Trophoblast cell (in vitro differentiated cells and primary cell): ENCODE measurements at regions not wholly inside any gene's neighbourhood (a gene's known extent, or its start where the extent isn't known, plus 50 kb on each side); places are given as distances from the start of the nearest gene placed in this dataset.
"Not testable (repeated sequence)": the region's sequence is repeated elsewhere in the genome, so short reads cannot be mapped to it uniquely, and the experiment has no call there.

Experiments
- DNase-seq, 2 donors: peaks; one replicate each; pipeline ENCODE4 v3.0.0-alpha.2; 2016
- H2AFZ ChIP-seq: 2 replicates; pipeline ENCODE4 v1.6.1; 2013; ENCODE audit warnings: low read length, moderate library complexity, mild to moderate bottlenecking; ENCODE audit not compliant: insufficient read depth, poor library complexity
- H2AK5ac ChIP-seq: 2 replicates; pipeline ENCODE4 v1.6.1; 2013; ENCODE audit warnings: mild to moderate bottlenecking, low read length
- H2BK120ac ChIP-seq: 2 replicates; pipeline ENCODE4 v1.6.1; 2013; ENCODE audit warnings: low read length, mild to moderate bottlenecking, moderate library complexity; ENCODE audit not compliant: insufficient read depth, poor library complexity
- H2BK12ac ChIP-seq: 2 replicates; pipeline ENCODE4 v1.6.1; 2013; ENCODE audit warnings: mild to moderate bottlenecking, low read length, moderate library complexity
- H2BK5ac ChIP-seq: 2 replicates; pipeline ENCODE4 v1.6.1; 2013; ENCODE audit warnings: low read length, low read depth, moderate library complexity, mild to moderate bottlenecking; ENCODE audit not compliant: poor library complexity
- H3K14ac ChIP-seq: 2 replicates; pipeline ENCODE4 v1.6.1; 2013; ENCODE audit warnings: mild to moderate bottlenecking, low read length
- H3K18ac ChIP-seq: 2 replicates; pipeline ENCODE4 v1.6.1; 2013; ENCODE audit warnings: mild to moderate bottlenecking, low read length
- H3K23ac ChIP-seq: 2 replicates; pipeline ENCODE4 v1.6.1; 2013; ENCODE audit warnings: low read length
- H3K27ac ChIP-seq: 2 replicates; pipeline ENCODE4 v1.5.1; 2013; ENCODE audit warnings: low read depth, mild to moderate bottlenecking, inconsistent platforms, low read length, moderate library complexity
- H3K27me3 ChIP-seq: 2 replicates; pipeline ENCODE4 v1.6.1; 2013; ENCODE audit warnings: inconsistent platforms, mild to moderate bottlenecking, low read length, moderate library complexity; ENCODE audit not compliant: insufficient read depth
- H3K36me3 ChIP-seq, 2 experiments: 1 replicate in 1 of 2; 2 replicates in 1 of 2; pipeline ENCODE4 v1.6.1; 2013; ENCODE audit warnings: low read length in 2 of 2, mild to moderate bottlenecking in 2 of 2, moderate library complexity in 1 of 2; ENCODE audit not compliant: insufficient read depth in 2 of 2, control insufficient read depth in 1 of 2
- H3K4ac ChIP-seq: 2 replicates; pipeline ENCODE4 v1.6.1; 2013; ENCODE audit warnings: low read depth, mild to moderate bottlenecking, low read length, moderate library complexity
- H3K4me1 ChIP-seq, 2 experiments: 1 replicate in 1 of 2; 2 replicates in 1 of 2; pipeline ENCODE4 v1.6.1; 2013; ENCODE audit warnings: low read length in 2 of 2, mild to moderate bottlenecking in 2 of 2, moderate library complexity in 1 of 2; ENCODE audit not compliant: insufficient read depth in 2 of 2, control insufficient read depth in 1 of 2
- H3K4me2 ChIP-seq: 2 replicates; pipeline ENCODE4 v1.6.1; 2013; ENCODE audit warnings: inconsistent platforms, mild to moderate bottlenecking, low read length, moderate library complexity
- H3K4me3 ChIP-seq: 2 replicates; pipeline ENCODE4 v1.5.1; 2013; ENCODE audit warnings: mild to moderate bottlenecking, low read depth, low read length, inconsistent platforms
- H3K79me1 ChIP-seq: one replicate; pipeline ENCODE4 v1.6.1; 2013; ENCODE audit warnings: low read length
- H3K79me2 ChIP-seq: 2 replicates; pipeline ENCODE4 v1.6.1; 2013; ENCODE audit warnings: low read length, mild to moderate bottlenecking; ENCODE audit not compliant: control insufficient read depth, insufficient read depth, poor library complexity
- H3K9ac ChIP-seq: 2 replicates; pipeline ENCODE4 v1.6.1; 2013; ENCODE audit warnings: mild to moderate bottlenecking, low read length
- H3K9me3 ChIP-seq: 2 replicates; pipeline ENCODE4 v1.6.1; 2013; ENCODE audit warnings: low read depth, mild to moderate bottlenecking, control low read depth, inconsistent platforms, low read length; ENCODE audit not compliant: insufficient read depth
- H4K12ac ChIP-seq: 2 replicates; pipeline ENCODE4 v1.6.1; 2013; ENCODE audit warnings: low read depth, mild to moderate bottlenecking, low read length, moderate library complexity
- H4K8ac ChIP-seq: 2 replicates; pipeline ENCODE4 v1.6.1; 2013; ENCODE audit warnings: low read depth, mild to moderate bottlenecking, low read length, moderate library complexity
- H4K91ac ChIP-seq: one replicate; pipeline ENCODE4 v1.6.1; 2013; ENCODE audit warnings: low read depth, mild to moderate bottlenecking, low read length, moderate library complexity
- WGBS: extraction: QIAGEN DNeasy Blood & Tissue Kit; methylation state at CpG from one replicate; pipeline ENCODE4 v1.1.7; 2013; ENCODE audit warnings: missing lambda C conversion rate; ENCODE audit not compliant: insufficient read length, insufficient coverage; ENCODE audit errors: extremely low coverage; 5-methylcytosine and 5-hydroxymethylcytosine counted together

DNA sequence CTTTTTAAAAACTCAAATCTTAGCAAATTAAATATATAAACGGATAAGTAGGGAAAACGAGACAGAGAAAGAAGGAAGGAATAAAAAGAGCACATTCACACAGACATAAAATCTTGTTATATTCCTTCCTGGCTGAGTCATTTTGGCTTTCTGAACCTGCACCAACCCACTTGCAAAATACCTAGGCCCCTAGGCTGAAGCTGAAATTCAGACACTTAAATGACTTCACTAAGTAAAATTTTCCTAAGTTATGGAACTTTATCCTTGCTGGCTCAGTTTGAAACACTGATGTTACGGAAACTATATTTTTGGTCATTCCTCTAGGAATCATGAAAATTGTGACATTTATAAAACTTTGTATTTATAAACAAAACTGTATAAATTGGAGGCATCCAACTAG lies 462.8 kb upstream of the NFIA start:
- no peak overlapping the region for H4K8ac ChIP-seq
- no peaks in the 10 kb centered on the region for H3K9me3 ChIP-seq
- no peak overlapping the region for H2AK5ac ChIP-seq
- no peak overlapping the region for H3K27ac ChIP-seq
- H3K9ac ChIP-seq: no peak overlapping the region
- H3K4ac ChIP-seq: no peak overlapping the region
- no CpG with 5 or more reads among the region's 3 CpGs for WGBS
- no peak overlapping the region for H2AFZ ChIP-seq
- no peaks in the 10 kb centered on the region for H3K79me1 ChIP-seq
- H3K4me3 ChIP-seq: no peak overlapping the region
- no peak overlapping the region for H4K91ac ChIP-seq
- H3K23ac ChIP-seq: no peak overlapping the region
- H3K36me3 ChIP-seq: no peaks in the 10 kb centered on the region
- H3K18ac ChIP-seq: no peak overlapping the region
- no peaks in the 10 kb centered on the region for H3K4me1 ChIP-seq
- H2BK12ac ChIP-seq: no peak overlapping the region
- H4K12ac ChIP-seq: no peak overlapping the region
- no peak overlapping the region for H2BK120ac ChIP-seq
- no peak overlapping the region for H3K14ac ChIP-seq
- H3K27me3 ChIP-seq: no peaks in the 10 kb centered on the region
- H3K4me2 ChIP-seq: no peak overlapping the region
- no peak overlapping the region for H2BK5ac ChIP-seq
- H3K79me2 ChIP-seq: no peaks in the 10 kb centered on the region
- no peak for DNase-seq

DNA sequence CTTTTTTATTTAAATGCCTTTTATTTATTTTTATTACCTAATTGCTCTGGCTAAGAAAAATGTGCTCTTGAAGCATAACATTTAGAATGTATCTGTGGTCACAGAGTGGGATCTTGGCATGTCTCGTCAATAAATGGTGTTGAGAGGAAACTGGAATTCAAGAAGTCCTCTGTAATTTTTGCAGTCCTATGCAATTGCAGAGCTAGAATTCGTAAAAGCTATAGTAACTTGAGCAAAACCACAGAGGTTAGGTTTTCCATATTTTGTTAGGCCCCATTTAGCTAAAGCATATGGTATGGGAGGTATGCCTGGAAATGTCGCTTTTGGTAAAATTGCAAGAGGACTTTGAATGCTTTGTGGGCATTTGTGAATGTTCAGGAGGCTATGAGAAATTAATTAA lies 466.7 kb upstream of the NFIA start:
- H3K27me3 ChIP-seq: no peaks in the 10 kb centered on the region
- H2BK5ac ChIP-seq: no peak overlapping the region
- H3K4me2 ChIP-seq: no peak overlapping the region
- H3K27ac ChIP-seq: no peak overlapping the region
- no peak overlapping the region for H2AFZ ChIP-seq
- no peak overlapping the region for H3K23ac ChIP-seq
- no peaks in the 10 kb centered on the region for H3K36me3 ChIP-seq
- no CpG with 5 or more reads among the region's 3 CpGs for WGBS
- no peak overlapping the region for H4K91ac ChIP-seq
- H3K79me2 ChIP-seq: no peaks in the 10 kb centered on the region
- no peak overlapping the region for H4K8ac ChIP-seq
- no peak overlapping the region for H3K14ac ChIP-seq
- H3K18ac ChIP-seq: no peak overlapping the region
- no peaks in the 10 kb centered on the region for H3K9me3 ChIP-seq
- H2AK5ac ChIP-seq: no peak overlapping the region
- no peak for DNase-seq
- H2BK12ac ChIP-seq: no peak overlapping the region
- no peak overlapping the region for H3K9ac ChIP-seq
- no peak overlapping the region for H2BK120ac ChIP-seq
- no peaks in the 10 kb centered on the region for H3K79me1 ChIP-seq
- H4K12ac ChIP-seq: no peak overlapping the region
- H3K4me3 ChIP-seq: no peak overlapping the region
- no peaks in the 10 kb centered on the region for H3K4me1 ChIP-seq
- no peak overlapping the region for H3K4ac ChIP-seq

DNA sequence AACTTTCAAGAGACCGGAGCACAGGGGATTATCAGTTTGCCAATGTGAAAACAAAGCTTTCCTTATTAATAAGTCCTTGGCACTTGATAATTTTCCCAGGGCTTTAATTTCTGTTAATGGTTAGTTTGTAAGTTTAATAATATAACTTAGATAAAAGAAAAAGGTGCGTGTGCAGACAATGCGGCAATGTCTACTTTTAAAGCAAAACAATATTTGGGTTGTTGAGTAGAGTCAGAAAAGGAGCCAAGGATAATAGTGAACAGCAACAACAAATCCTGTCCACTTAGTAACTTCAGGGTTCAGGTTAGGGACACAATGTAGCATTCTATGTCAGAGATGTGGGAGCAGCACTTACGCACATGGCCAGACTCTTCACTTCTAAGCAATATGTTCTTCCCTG lies 469.6 kb upstream of the NFIA start:
- no peak overlapping the region for H2AK5ac ChIP-seq
- no peaks in the 10 kb centered on the region for H3K36me3 ChIP-seq
- H3K27ac ChIP-seq: no peak overlapping the region
- no peaks in the 10 kb centered on the region for H3K79me1 ChIP-seq
- H3K4ac ChIP-seq: no peak overlapping the region
- H3K9me3 ChIP-seq: no peaks in the 10 kb centered on the region
- no peaks in the 10 kb centered on the region for H3K79me2 ChIP-seq
- no peak overlapping the region for H2AFZ ChIP-seq
- H3K14ac ChIP-seq: no peak overlapping the region
- no peak overlapping the region for H4K12ac ChIP-seq
- no peaks in the 10 kb centered on the region for H3K27me3 ChIP-seq
- H3K4me1 ChIP-seq: no peaks in the 10 kb centered on the region
- no peak for DNase-seq
- H4K91ac ChIP-seq: no peak overlapping the region
- H3K18ac ChIP-seq: no peak overlapping the region
- H3K4me2 ChIP-seq: no peak overlapping the region
- no peak overlapping the region for H2BK5ac ChIP-seq
- H3K9ac ChIP-seq: no peak overlapping the region
- no peak overlapping the region for H4K8ac ChIP-seq
- no CpG with 5 or more reads among the region's 4 CpGs for WGBS
- no peak overlapping the region for H3K23ac ChIP-seq
- no peak overlapping the region for H2BK12ac ChIP-seq
- no peak overlapping the region for H3K4me3 ChIP-seq
- no peak overlapping the region for H2BK120ac ChIP-seq

DNA sequence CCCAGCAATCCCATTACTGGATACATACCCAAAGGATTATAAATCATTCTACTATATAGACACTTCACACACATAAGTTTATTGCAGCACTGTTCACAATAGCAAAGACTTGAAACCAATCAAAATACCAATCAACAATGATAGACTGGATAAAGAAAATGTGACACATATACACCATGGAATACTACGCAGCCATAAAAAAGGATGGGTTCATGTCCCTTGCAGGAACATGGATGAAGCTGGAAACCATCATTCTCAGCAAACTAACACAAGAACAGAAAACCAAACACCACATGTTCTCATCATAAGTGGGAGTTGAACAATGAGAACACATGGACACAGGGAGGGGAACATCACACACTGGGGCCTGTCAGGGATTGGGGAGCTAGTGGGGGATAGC lies 475.4 kb upstream of the NFIA start:
- H3K79me1 ChIP-seq, H2AK5ac ChIP-seq, H3K4me1 ChIP-seq, H2BK120ac ChIP-seq, H3K9ac ChIP-seq, H2BK5ac ChIP-seq, H3K4me2 ChIP-seq, H3K79me2 ChIP-seq, H4K8ac ChIP-seq, H4K91ac ChIP-seq, H4K12ac ChIP-seq, H3K18ac ChIP-seq, H3K27me3 ChIP-seq, H2BK12ac ChIP-seq, H3K4ac ChIP-seq, H3K9me3 ChIP-seq, H3K14ac ChIP-seq, H2AFZ ChIP-seq, H3K36me3 ChIP-seq, H3K27ac ChIP-seq, H3K4me3 ChIP-seq, DNase-seq, H3K23ac ChIP-seq: not testable (repeated sequence)
- WGBS: no CpG with 5 or more reads among the region's 1 CpG
